HG03460 (cell line): ENCODE measurements at regions not wholly inside any gene's neighbourhood (a gene's known extent, or its start where the extent isn't known, plus 50 kb on each side); places are given as distances from the start of the nearest gene placed in this dataset.
"Not testable (repeated sequence)": the region's sequence is repeated elsewhere in the genome, so short reads cannot be mapped to it uniquely, and the experiment has no call there.

Experiments used
- ATAC-seq: cut with Tn5 transposase; IDR thresholded peaks from one replicate; pipeline ENCODE4 v1.9.1; 2021; ENCODE audit not compliant: unreplicated experiment

GRCh38 chr16:66176731-66177130 lies 189.8 kb upstream of the CDH5 start:
- ATAC-seq, result no peak

DNA sequence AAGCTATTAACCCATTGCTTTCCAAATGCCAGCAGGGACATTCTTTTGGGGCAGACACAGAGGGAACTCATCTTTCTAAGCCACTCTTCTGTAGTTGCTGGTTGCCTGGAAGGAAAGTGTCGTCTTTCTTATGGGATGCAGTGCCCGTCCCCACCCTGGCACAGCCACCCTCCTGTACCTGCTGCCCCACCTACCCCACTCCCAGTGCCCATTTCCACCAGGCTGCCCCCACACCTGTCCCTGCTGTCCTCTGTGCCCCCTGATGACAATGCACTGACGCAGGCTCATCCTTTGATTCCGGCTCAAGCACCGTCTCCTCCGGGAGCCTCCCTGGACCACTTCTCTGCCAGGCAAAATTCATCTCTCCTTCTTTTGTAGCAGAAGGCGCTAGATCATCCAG lies 190.4 kb upstream of the CDH5 start:
- ATAC-seq, result no peak

GRCh38 chr16:66175636-66176035 lies 190.9 kb upstream of the CDH5 start:
- ATAC-seq, result no peak

DNA sequence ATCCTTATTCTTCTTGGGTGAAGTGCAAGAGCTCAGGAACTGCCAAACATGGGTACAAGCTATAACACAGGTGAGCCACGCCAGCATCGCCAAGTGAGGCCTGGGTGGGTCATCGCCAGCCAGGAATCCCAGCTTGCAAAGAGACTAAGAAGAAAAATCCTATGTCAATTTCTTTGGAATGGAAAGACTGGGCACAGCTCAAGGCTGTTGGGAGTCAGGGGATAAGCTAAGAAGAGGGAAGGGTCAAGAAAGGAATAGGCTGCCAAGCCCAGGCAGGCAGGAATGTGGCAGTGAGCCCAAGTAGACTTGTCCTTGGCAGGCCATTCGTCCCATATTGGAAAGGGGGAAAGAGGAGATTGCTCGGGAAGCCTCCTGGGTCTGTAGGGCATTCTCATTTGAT lies 191.4 kb upstream of the CDH5 start:
- ATAC-seq, result no peak

GRCh38 chr16:66173796-66174195 lies 192.7 kb upstream of the CDH5 start:
- not testable (repeated sequence) for ATAC-seq

DNA sequence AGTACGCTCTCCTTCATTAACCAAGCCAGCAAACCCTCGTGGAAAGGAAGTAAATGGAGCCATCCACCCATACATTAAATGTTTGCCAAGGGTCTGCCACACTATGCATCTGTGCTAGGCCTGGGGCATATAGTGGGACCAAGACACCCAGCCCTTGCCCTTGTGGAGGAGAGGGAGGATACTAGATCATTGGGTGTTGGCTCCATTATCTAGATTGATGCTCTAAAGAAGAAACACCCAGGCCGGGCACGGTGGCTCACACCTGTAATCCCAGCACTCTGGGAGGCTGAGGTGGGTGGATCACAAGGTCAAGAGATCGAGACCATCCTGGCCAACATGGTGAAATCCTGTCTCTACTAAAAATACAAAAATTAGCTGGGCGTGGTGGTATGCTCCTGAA lies 193.3 kb upstream of the CDH5 start:
- ATAC-seq, result not testable (repeated sequence)

- ATAC-seq, result no peak
Measured at GRCh38 chr16:66172463-66172862, 194.0 kb upstream of the CDH5 start.

GRCh38 chr16:66171578-66171977 lies 194.9 kb upstream of the CDH5 start:
- no peak for ATAC-seq

DNA sequence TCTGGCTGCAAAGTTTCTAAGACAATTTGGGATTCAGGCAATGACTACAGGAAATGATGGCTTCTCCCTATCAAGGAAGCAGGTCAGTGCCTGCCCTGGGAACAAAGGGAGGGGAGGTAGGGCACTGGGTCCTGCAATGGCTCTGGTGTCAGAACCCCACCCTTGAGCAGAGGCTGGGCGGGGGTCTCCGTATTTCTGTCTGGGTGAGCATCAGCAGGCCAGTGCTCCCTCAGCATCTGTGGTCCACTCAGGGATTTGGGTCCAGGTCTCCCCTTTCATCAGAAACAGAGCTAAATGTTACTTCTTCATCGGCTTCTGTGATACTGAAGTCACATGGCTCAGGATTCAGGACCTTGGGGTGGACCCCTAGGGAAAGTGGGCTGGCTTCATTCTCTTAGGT lies 195.5 kb upstream of the CDH5 start:
- ATAC-seq, result no peak

GRCh38 chr16:66169817-66170216 lies 196.7 kb upstream of the CDH5 start:
- no peak for ATAC-seq

GRCh38 chr16:66168777-66169176 lies 197.7 kb upstream of the CDH5 start:
- ATAC-seq, result no peak

GRCh38 chr16:66167564-66168291 lies 198.8 kb upstream of the CDH5 start:
- no peak for ATAC-seq

DNA sequence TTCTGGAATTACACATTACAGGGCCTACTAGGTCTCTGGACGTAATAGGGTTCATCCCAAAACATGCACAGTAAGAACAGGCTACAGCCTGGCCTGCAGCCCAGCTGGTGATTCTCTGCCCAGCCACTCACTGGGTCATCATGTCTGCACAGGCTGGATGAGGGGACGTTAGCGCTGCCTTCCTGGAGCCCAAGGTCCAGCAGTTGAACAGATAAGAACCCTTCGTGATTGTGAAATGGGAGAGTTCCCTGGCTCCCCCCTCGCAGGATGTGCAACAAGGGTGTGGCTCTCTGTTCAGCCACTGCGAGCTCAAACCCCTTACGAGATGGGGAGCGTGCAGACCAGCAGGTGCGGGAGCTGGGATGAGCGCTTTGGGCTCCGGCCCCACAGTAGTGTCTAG lies 200.0 kb upstream of the CDH5 start:
- no peak for ATAC-seq

GRCh38 chr16:66165879-66166278 lies 200.6 kb upstream of the CDH5 start:
- no peak for ATAC-seq

DNA sequence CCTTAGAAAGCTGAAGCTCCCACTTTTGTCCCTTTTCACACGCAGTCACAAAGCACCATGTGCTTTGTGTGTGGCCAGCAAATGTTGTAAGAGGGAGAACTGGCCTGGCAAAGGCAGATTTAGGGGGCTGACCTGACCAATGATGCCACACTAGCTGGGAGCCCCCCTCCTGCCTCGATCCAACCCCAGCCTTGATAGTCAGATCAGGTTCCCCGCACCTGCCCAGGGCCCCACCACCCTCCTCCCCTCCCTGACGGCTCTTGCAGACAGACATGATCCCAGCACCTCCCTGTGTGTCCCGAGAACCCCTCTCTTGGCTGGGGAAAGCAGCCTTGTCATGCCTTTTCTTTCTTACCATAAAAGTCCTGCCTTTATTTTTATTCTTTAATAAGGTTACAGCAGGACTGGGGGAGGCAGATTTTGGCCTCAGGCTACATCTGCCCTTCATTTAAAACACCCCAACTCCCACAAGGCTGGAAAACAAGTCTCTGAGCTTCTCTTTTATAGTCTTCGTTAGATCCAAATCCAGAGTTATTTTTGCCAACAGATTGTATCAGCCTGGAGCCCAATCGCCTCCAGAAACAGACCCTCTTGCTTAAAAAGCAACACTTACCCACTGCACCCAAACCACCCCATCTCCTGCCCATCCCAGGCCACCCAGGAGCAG lies 201.8 kb upstream of the CDH5 start:
- no peak for ATAC-seq

DNA sequence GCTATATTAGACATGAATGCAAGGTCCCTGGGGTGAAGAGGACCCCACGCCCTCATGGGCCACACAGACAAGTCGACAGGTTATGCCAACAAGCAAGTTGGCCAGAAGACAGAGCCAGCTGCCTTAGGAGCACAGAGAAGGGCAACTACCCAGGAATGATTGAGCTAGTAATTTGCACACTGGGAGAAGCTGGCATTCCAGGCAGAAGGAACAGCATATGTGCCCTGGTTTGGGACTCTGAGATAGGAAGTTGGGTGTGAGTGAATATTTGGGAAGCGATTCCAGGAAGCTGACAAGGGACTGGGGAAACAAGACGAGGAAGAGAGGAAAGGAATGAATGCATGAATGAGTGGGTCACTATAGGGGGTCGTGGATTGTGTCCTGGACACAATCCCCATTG lies 203.7 kb upstream of the CDH5 start:
- no peak for ATAC-seq

DNA sequence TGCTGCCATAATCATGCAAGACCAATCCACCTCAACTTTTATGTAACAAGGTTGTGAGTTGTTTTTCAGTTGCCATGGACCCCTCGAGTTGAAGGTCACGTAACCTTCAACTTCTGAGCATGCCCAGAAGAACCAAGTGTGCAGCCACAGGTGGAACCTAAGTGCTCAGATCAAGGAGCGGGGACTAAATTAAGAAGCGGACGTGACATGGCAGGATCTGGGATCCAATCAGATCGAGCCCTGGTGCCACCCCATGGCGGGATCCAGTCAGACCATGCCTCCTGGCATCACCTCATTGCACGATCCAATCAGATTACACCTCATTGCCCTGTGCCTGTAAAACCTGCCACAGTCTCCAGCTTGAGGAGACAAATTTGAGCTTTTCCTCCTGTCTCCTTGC lies 204.5 kb upstream of the CDH5 start:
- ATAC-seq, result no peak

- ATAC-seq, result no peak
Measured at GRCh38 chr16:66161269-66161668, 205.2 kb upstream of the CDH5 start.

- ATAC-seq, result no peak
Measured at GRCh38 chr16:66159987-66160386, 206.5 kb upstream of the CDH5 start.

DNA sequence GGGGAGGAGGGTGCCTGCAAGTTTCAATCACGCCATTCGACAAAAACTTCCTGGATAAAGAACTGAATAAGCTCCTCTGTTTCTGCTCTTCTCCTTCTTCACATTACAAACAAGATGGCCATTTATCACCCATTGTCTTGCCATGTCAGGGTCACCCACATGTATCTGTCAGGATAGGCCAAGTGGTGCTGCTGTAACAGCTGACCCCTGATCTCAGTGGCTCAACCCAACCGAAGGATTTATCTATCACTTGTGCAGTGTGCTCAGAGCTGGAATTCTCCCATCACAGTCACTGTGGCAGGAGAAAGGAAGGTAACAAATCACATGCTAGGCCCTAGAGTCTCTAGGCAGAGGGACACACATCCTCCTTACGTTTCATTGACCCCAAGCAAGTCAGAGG lies 210.0 kb upstream of the CDH5 start:
- no peak for ATAC-seq

GRCh38 chr16:66155933-66156332 lies 210.6 kb upstream of the CDH5 start:
- no peak for ATAC-seq

- no peak for ATAC-seq
Measured at GRCh38 chr16:66154801-66155200, 211.7 kb upstream of the CDH5 start.
